GM20000 (cell line): ENCODE measurements at regions not wholly inside any gene's neighbourhood (a gene's known extent, or its start where the extent isn't known, plus 50 kb on each side); places are given as distances from the start of the nearest gene placed in this dataset.

ENCODE experiments used
- DNase-seq: peaks from one replicate; pipeline ENCODE4 v3.0.0; 2012; ENCODE audit warnings: low spot score
- TF ChIP-seq, protein P1 (sequence below): IDR thresholded peaks from 2 replicates; pipeline ENCODE4 v1.5.1; 2012; ENCODE audit warnings: mild to moderate bottlenecking, control low read depth; ENCODE audit errors: extremely low read depth, missing control alignments

GRCh38 chr4:155099231-155099630 is 109.2 kb upstream of the NPY2R start:
- no peak for DNase-seq
- TF ChIP-seq, protein P1, sequence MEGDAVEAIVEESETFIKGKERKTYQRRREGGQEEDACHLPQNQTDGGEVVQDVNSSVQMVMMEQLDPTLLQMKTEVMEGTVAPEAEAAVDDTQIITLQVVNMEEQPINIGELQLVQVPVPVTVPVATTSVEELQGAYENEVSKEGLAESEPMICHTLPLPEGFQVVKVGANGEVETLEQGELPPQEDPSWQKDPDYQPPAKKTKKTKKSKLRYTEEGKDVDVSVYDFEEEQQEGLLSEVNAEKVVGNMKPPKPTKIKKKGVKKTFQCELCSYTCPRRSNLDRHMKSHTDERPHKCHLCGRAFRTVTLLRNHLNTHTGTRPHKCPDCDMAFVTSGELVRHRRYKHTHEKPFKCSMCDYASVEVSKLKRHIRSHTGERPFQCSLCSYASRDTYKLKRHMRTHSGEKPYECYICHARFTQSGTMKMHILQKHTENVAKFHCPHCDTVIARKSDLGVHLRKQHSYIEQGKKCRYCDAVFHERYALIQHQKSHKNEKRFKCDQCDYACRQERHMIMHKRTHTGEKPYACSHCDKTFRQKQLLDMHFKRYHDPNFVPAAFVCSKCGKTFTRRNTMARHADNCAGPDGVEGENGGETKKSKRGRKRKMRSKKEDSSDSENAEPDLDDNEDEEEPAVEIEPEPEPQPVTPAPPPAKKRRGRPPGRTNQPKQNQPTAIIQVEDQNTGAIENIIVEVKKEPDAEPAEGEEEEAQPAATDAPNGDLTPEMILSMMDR = no peak

DNA sequence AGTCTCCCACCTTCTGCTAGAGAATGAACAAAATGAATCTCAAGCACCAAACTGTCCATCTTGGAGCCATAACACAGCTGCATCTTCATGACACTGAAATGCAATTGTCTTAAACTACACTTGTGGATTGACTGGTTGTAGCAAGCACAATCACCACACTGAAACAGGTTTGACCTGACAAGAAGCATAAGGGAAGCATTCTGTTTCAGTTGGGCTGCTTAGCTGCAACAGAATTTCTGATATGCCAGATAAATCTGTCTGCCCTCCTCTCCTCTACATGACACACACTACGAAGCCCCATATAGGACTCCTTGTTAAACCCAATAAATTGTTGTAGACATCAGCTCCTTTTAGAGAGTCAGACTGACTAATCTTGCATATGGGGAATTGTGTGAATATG is 101.8 kb upstream of the NPY2R start:
- no peak for DNase-seq
- TF ChIP-seq, protein P1 = no peak

DNA sequence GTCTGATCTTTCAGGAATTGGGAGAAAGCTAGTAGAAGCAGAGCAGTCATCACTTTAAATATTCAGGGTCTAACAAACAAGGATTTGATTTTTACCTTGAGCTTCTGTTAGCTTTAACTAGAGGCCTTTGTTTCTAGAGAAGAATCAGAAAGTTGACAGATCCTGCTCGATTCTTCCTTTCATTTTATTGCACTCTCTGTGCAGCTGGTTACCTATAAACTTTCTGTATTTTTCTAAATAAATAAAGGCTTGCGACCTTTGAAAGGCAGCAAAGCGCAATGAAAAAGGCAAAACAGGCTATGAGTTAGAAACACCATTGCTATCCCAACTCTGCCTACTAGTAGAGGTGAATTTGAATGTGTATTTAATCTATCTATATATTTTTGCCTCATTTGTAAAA is 101.4 kb upstream of the NPY2R start:
- TF ChIP-seq, protein P1 = no peak
- no peak for DNase-seq

DNA sequence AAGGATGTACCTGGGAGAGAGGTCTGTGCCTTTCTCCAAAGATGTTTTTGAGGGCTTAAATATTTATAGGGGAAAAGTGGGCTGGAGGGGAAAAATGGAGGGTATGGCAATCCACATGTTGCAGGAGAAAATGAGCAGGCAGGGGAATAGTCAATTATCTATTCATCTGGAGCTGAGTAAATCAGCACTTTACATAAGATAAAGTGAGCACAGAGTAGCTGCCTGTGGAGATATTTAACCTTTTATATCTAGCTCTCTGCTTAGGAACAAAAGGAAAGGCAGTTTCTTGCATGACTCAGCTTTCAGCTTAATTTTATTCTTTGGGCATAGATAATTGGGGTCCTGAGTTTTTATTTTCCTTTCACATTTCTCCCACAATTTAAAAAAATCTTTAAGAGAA is 93.6 kb upstream of the NPY2R start:
- TF ChIP-seq, protein P1 = no peak

GRCh38 chr4:155119006-155119405 is 89.4 kb upstream of the NPY2R start:
- DNase-seq = no peak
- TF ChIP-seq, protein P1 = no peak

More for the DNA sequence above, 93.6 kb upstream of the NPY2R start:
- DNase-seq = no peak

DNA sequence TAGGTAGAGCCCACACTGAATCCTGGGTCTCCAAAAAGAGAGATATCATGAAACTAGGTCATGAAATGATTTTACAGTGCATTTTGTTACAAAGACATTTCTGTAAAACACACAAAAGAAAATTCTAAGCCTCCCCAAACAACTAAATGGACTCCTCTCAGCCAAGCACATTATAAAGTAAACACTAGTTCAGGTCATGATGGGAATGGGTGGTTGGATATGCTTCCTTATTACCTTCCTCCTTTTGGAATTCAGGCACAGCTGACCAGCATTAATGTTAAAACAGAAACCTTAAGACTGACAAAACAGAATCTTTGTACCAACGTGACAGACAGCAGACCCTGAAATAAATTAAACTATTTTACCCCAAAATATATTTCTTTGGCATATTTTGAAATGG is 87.9 kb upstream of the NPY2R start:
- no peak for DNase-seq
- TF ChIP-seq, protein P1 = no peak

DNA sequence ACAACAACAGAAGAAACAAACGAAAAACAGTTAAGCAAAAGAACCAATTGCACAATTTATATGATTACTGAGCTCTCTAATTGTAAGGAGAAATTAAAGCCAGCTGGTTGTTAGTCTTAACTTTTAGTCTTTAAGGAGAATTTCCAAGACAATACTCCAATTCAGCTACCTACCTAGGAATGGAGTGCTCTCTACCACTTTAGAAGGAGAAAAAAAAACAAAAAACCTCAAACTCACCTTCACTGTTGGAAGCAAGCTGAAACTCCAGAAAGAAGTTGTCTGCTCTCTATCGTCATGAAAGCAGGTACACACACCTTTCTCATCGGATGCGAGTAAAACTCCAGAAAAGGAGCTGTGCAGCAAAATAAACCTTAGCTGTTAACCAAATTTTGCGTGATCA is 86.1 kb upstream of the NPY2R start:
- DNase-seq = no peak
- TF ChIP-seq, protein P1 = no peak

DNA sequence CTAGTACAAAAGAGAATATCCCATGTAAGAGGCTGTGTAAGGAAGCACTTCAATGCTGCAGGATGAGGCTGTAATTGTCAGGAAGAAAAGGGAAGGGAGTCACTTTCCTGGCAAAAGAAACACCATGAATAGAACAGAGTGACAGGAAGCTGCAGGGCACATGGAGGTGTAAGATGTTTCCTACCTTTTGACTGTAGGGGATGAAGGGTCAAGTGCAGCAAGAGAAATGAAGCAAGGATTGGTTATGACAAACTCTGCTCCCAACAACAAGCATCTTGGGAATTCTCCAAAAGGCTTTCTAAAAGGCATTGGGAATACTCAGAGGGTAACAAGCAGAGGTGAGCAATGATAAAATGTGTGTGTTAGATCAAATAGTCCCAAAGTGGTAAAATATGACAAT is 74.3 kb upstream of the NPY2R start:
- no peak for DNase-seq
- TF ChIP-seq, protein P1 = no peak
